Activated effector memory CD4-positive, alpha-beta T cell treated with Interleukin-2 at 50 U/mL for 16 hours (primary cell): ENCODE measurements at regions not wholly inside any gene's neighbourhood (a gene's known extent, or its start where the extent isn't known, plus 50 kb on each side); places are given as distances from the start of the nearest gene placed in this dataset.

Source experiments
- DNase-seq: peaks from one replicate; pipeline ENCODE4 v3.0.0-alpha.2; 2020

DNA sequence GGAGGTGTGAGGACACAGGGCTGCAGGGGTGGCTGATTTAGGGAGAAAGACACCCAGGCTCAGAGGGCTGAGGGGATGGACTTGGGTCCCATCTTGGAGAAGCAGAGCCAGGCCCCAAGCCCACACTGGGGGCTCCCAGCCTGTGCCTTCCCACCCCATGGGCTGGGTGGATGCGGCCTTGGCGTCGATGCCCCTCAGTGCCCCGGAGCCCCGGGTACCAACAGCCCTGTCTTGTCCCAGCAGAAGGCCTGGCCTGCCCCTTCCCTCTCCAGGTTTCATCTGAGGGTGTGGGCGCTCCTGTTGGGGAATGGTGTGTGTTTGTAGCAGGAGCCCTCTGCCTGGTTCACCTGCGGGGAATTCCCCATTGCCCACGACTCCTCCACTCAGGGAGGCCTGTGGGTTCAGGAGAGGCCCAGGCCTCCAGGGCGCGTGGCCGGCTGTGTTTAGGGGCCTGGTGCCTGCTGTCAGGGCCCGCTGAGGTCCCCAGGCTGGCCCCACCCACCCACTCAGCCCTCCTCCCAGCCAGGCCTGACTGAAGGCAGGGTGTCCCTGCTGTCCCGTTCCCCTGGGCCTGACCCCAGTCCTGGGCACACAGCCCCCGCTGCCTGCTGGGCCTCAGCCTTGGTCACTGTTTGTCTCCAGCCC, 51.1 kb upstream of the BEGAIN start:
- no peak for DNase-seq

DNA sequence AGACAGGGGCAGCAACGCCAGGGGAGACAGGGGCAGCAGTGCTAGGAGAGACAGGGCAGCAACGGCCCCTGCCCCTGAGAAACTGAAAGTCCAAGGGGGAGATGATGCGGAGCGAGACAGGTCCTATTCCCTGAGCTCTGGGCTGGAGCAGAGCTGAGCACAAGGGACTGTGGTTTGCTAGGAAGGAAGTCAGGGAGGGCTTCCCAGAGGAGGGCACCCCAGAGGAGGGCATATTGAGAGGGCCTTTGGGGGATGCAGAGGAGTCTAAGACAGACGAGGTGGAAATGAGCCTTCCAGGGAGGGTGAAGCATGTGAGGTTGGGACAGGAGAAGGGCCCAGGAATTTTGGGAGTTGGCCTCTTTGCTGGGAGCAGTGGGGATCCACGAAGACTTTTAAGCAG, 52.1 kb upstream of the BEGAIN start:
- no peak for DNase-seq

DNA sequence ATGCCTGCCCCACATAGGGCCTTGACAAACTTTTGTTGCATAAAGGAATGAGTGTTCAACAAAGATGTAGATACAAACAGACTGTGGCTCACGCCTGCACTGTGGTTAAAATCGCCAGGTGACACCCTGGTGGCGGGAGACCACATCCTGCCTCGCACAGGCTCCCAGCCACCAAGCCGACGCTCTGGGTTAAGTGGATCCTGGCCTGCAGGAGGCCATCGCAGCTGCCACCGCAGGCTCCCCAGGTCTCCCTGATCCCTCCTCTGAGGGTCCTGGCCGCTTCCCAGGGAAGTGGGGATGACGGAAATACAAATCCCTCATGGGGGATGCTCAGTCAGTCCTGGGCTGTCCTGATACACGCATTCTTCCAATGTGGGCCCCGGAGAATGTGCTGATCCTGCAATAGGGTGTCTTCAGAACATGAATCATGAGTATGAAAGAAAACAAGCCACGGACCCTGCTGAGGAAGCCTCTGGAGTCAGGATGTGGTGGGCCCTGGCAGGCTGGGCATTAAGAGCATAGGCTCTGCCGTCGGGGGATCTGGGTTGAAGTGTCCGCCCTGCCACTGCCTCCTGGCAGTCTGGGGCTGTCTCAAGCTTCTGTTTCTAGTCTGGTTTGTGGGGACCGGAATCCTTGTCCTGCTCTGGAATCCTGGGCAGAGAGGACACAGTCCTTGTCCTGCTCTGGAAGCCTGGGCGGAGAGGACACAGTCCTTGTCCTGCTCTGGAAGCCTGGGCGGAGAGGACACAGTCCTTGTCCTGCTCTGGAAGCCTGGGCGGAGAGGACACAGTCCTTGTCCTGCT, 53.5 kb upstream of the BEGAIN start:
- peak; percentile 74 for DNase-seq

DNA sequence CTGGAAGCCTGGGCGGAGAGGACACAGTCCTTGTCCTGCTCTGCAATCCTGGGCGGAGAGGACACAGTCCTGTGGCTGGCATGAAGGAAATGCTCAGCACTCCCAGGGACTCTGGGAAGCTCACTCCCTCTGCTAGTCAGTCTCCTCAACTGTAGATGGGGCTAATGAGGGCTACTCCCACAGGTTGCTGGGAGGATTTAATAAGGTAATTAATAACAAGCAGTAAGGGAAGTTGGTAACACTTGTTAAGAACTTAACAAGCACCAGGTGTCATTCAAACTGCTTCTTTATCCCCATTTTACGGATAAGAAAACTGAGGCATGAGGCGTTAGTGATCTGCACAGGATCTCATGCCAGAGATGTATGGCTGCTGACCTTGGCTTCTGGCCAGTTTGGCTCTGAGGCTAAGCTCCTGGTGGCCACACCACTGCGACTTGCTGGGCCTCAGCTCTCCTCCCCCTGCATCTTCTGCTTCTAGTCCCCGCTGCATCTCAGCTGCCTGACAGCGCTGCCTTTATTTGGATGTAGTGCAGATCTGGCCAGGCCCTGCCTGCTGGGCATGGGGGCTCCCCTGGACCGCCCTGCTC, 54.1 kb upstream of the BEGAIN start:
- no peak for DNase-seq

DNA sequence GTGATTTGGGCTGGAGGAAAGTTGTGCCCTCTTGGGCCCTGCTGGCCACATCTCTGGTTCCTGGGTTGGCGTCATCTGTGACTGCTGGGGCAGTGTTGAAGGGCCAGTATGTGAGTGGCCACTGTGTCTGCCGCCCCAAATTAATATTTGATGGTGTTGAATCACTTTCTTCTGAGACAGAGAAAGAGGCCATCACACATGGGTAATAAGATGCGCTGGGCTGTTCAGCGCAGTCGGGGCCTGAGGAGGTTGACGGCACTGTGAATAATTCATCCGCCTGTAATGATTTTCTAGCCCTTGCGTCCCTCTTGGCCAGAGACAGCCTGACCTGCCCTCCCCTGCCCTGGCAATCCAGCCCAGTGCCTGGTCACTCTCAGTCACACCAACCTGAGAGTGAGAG, 56.2 kb upstream of the BEGAIN start:
- DNase-seq = no peak

DNA sequence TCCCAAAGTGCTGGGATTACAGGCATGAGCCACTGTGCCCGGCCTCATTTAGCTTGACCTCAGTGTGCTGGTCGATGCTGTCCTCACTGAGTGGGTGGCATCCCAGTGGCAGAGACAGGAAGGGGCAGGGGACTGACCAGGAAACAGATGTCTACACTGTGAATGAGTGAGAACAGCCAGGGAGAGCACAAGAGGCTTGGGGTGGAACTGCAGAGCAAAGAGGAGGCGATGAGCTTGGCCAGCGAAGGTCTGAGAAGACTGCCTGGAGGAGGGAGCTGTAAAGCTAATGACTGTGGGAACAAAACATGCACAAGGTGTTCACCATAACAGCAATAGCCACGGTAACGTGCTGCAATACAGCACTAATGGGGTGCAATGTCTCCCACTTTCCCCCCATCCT, 57.2 kb upstream of the BEGAIN start:
- DNase-seq = no peak

DNA sequence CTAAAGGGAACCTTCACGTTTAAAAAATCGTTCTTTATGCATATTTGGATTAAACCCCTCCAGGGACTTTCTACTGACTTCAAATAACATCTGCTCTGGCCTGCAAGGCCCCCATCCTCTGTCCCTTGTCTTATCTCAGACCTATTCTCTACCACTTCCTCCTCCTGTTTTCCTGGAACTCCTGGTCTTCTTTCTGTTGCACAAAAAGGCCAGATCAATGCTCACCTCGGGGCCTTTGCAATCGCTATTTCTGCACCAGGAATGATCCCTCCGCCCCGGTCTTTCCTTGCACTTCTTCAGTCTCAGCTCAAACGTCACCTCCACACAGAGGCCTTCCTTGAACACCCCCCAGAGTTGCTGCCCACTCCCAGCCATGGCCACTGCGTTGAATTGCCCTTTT, 57.6 kb upstream of the BEGAIN start:
- no peak for DNase-seq

DNA sequence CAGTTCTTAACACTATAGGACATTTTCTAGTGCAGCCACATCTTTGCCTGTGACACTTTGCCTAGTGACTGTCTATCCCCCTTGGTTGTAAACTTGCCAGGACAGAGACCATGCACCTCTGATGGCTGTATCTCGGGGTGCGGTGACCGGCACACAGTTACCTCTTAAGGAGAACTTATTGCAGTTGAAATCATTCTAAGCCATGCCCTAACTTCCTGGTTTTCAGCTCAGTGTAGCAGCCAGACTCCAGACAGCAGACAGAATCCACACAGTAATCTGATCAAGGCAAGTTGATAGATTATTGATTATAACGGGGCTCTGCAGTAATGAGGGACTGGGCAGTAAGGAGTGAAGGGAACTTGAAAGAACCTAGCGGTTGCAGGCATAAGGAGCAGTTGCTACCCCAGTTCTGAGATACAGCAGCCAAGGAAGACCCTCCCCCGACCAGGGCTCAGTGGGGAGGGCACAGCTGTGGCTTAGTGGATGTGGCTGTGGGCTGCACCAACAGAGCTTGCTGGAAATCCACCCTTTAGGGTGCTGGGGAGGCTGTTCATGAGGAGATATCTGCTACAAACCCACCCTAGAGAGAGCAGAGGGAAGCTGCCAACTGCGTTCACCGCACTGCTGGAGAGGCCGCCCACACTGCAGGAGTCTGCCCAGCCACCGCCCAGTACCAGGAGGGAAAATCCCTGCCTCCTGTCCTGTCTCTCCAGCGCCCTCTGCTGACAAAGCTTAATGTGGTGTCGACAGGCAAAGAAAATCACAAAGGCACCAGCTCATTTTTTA, 58.2 kb upstream of the BEGAIN start:
- DNase-seq = peak; percentile 66

DNA sequence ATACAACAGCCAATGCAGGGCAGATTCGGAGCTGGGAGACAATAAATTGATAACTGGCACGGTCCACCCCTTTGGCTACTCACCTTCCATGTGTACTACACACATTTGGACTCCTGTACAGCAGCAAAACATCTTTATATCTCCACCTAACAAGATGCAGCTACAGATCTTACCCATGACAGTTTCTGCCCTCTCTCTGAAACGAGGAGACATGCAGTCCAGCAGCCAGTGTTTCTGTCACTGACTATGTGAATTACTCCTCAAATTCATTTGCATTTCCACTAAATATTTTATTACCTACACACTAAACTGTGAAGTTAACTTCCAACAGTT, 58.7 kb upstream of the BEGAIN start:
- DNase-seq = no peak

DNA sequence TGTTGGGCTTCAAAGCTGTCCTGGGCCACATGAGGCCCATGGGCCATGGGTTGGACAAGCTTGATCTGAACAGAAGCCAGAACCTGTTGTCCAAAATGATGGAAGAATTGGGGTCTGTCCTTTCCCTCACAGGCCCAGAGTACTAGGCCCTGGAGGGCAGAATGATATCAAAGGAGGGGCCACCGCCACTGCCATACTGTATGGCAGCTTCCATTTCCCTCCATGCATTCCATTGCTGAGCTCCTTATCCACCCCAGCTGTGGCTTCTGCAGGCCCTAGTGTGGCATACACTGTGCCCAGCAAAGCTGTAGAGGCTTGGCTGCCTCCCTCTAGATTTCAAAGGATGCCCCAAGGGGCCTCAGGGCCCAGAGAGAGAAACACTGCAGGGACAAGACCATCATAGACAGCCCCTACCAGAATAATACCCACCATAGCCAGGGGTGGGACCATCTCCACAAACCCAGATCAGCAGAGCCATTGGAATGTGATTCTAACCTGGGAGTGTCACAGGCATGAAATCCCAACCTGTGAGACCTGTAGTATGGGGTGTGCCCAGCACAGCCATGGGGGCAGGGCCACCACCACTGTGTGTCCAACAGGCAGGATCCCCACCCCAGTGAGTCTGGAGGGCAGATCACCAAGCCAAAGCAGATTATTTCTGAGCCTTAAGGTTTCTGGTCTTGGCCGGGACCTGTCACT, 61.4 kb upstream of the BEGAIN start:
- no peak for DNase-seq

DNA sequence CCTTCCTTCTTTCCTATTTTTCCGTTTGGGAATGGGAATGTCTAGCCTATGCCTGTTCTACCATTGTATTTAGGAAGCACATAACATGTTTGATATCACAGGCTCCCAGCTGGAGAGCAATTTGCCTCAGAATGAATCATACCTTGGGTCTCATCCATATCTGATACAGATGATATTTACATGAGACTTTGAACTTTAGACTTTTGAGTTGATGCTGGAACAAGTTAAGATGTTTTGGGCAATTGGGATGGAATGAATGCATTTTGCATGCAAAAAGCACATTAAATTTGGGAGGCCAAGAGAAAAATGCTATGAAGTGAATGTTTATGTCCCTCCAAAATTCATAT, 61.9 kb upstream of the BEGAIN start:
- no peak for DNase-seq

DNA sequence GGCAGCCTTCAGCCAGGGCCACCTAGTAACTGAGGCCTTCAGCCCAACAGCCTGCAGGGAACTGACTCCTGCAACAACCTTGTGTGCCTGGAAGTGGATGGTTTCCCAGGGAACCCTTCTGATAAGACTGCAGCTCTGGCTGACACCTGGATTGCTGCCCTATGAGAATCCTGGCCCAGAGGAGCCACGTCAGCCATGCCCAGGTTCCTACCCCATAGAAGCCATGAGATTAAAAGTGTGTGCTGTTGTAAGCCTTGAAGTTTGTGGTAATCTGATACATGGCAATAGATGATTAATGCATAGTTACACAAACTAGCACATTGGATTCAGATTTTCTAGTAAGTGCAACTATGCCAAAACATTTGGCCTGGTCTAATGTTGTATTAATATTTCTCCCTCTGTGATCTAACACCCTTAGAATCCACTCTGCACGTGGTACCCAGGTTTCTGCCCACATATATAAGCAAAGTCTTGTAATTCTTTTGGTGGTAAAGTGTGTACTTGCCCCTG, 64.8 kb upstream of the BEGAIN start:
- no peak for DNase-seq

DNA sequence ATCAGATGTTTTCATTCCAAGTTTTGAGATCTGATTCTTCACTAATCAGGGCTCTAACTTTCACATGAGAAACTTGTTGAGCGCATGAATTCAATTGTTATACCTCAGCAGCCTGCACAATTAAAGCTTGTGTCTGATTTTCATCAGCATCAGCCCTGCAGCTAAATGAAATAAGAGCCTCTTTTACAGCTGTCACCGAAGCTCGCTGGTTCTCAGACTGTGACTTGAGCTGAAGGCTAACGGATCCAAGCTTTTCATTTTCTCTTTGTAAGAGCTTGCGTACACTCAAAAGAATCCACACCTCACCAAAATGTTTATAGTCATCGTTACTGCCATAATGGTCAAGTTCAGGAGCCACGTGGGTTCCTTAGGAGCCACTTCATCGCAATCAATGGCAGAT, 65.5 kb upstream of the BEGAIN start:
- no peak for DNase-seq

DNA sequence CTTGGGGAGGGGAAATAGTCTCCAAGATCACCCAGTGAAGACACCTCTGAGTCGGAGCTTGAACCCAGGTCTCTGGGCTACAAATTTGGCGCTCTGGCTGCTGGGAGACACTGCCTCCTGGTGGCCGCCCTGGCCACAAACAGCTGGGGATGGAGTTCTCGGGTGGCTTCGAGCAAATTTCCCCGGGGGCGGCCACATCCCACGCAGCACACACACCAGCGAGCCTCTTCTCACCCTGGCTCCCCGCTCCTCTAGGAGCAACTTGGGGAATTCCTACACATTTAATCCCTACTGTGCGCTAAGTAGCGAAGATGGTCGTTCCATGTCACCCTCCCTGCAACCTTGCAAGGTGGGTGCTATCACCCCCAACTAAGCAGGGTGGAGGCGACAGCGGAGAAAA, 66.2 kb upstream of the BEGAIN start:
- no peak for DNase-seq

DNA sequence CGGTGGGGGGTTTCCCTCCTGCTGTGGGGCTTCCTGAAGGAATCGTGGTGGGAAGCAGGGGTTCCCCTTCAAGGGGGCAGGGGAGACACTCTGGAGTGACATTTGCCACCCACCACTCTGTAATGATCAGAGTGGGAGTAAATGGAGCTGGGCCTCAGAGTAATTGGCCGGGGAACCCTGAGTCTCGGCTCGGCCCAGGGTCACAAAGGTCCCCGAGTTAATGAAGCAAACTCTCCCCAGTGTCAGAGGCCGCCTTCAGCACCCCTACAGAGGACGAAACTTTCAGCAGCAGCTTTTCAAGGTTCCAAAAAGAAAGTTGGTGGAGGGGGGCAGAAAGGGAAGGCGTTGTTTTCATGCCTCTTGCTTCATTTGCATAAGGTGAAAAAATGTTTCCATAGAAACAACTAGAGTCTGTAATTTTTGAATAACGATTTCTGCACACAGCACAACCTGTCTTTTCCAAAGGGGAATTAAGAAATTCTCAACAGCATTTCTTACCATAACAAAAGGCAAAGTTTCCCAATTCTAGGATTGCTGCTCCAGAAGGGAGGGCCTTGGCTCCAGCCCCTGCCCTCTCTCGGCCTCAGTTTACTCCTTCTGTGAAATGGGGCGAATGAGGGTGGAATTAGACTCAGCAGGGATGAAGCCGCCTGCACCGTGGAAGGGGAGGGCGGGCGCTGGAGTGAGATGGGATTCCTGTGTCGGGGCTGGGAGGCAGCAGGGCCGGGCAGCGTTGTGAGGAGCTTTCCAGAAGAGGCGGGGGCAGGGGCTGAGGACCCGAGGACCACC, 67.0 kb upstream of the BEGAIN start:
- DNase-seq = no peak

DNA sequence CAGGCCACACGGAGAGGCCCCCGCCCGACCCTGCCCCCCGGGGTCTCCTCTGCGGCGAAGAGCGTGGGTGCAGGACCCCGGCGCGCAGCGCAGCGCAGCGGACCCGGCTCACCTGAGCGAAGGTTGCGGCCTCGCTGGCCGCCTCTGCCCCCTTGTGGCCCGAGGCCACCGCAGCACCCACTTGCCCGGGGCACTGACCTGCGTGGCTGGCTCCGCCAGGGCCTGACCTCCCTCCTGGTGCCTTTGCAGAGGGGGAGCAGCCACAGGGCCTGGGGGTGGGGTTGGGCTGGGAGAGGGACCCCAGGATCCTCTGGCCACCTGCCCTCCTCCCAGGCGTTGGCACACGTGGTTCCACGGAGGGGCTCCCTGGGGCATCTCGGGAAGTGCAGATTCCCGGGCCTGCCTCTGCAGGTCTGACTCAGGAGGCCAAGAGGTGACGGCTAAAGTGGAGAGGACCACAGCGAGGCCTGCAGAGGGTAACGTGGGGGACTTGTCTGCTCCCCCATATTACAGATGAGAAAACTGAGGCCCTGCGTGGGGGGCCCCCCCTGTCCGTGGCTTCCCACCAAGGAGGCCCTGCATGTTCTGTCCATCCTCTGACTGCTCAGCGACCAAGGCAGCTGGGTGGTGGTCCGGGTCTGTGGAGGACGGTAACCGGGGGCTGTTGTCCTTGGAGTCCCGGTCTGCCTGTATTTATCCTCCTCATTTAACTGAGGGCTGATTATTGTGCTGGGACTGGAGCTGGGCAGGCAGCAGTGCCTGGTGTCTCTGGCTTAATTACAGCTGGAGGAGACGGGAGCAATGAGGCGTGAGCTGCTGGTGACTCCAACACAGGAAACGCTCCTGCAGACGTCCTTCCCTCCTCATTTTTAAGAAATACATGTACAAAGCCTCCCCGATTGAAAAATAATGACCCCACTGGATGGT, 67.9 kb upstream of the BEGAIN start:
- DNase-seq = peak; percentile 22

DNA sequence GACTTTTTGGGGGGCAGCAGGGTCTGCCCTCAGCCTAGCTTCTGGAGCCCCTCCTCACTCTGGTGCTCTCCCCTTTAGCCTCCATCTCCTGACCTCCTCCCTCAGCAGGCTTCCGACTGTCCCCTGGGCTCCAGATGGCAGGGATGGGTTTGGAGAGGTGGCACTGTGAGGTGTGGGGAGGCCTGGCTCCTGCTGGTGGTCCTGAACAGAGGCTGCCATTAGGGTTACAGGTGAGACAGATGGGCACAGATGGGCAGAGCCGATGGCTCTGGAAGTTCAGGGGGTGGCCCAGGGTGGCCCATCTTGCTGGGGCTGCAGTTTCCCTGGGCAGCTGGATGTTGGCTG, 68.5 kb upstream of the BEGAIN start:
- DNase-seq = no peak

DNA sequence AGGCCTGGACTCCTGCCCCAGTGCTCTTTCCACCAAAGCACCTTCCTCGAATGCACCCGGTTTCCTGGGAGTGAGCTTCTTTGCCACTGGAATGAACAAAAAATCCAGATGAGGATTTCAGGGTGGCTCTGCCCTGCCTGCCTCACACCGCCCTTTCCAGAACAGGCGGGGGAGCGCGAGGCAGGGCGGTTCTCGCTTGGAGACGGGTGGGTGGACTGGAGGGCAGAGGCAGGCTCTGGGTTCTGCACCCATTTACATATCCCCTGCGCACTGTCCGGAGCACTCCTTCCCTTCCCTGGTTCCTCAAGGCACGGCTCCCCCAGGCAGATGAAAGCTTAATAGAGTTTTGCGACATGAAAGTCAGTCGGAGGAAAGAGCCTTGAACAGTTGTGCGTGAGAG, 69.7 kb upstream of the DLK1 start:
- no peak for DNase-seq

DNA sequence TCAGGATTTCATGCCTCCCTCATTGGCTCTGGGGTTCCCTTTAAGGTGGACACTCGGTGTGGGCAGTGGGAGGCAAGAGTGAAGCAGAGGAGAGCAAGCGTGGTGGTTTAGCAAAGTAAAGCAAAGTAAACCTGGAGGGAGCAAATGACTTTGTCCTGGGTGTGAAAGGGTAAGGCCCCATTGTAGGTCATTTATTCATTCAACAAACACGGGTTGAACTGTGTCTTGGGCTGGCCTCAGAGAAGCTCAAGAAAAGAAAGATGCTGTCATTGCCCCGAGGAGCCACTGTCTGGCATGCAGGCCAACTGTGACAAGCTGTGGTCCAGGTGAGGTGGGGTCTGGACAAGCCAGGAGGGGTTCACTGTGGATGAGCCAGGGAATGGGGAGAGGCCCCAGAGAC, 68.9 kb upstream of the DLK1 start:
- DNase-seq = no peak

DNA sequence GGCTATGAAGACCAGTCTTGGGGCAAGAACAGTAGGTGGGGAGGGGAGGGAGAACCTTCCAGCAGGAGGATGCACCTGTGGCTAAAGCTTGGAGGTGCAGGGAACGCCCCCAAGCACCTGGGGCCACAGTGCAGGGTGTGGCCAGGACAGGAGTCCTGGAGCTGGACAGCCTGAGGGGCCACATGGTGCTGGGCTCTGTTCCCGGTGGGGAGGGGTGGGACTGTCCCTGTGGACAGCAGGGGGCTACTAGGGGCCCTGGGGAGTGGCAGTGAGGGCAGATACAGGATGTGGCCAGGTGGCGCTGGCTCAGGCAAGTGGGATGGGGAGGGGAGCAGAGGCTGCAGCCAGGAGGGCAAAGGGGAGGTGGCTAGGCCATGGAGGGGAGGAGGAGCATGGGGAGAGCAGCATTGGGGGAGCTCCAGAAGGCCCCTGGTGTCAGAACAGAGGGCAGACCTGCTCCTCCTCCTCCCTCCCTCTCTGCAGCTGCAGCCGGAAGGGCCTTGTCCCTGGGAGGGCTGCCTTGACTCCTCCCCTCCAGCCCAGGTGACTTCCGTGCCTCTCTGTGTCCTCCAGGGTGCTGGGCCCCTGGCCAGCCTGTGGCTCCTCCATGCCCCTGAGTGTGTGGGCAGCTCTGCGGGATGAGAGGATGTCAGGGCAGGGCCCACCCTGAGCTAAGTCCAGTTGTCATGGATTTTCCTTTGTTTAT, 68.4 kb upstream of the DLK1 start:
- DNase-seq = no peak
